PC-9 (cell line): ENCODE measurements at regions not wholly inside any gene's neighbourhood (a gene's known extent, or its start where the extent isn't known, plus 50 kb on each side); places are given as distances from the start of the nearest gene placed in this dataset.

Experiments used
- BruUV-seq: library from RNA; stranded (reverse); fragments of 400-500 nt; replicated peaks from 2 replicates; lab custom pipeline; 2021; lab: Mats Ljungman, UMichigan
- CTCF ChIA-PET: fragments of 300-600 bp; sonication (Branson Sonifier 250); formaldehyde crosslinking; loops from one replicate; lab custom pipeline; 2022; ENCODE audit warnings: antibody characterized with exemption; lab: Charles Lee
- POLR2A ChIA-PET: fragments of 300-600 bp; sonication (Branson Sonifier 250); formaldehyde crosslinking; loops from one replicate; lab custom pipeline; 2022; ENCODE audit warnings: antibody characterized with exemption; ENCODE audit not compliant: unreplicated experiment; lab: Charles Lee
- DNase-seq, 2 experiments: peaks; one replicate each; pipeline versions ENCODE4 v3.0.0 to v3.0.0-alpha.2; 2015 to 2022; ENCODE audit warnings: mixed read lengths in 1 of 2
- H2AFZ ChIP-seq: fragments of 200-600 bp; sonication (generic); 2 replicates; pipeline ENCODE4 v1.8.1; 2017; ENCODE audit warnings: antibody characterized with exemption
- H3F3A ChIP-seq: fragments of 200-600 bp; sonication (generic); 2 replicates; pipeline ENCODE4 v1.8.1; 2017; ENCODE audit warnings: antibody characterized with exemption, mild to moderate bottlenecking, low read depth; ENCODE audit not compliant: insufficient read depth
- H3K27ac ChIP-seq: fragments of 200-600 bp; sonication (generic); 2 replicates; pipeline ENCODE4 v1.6.1; 2016; ENCODE audit warnings: mixed run types
- H3K27me3 ChIP-seq: fragments of 200-600 bp; sonication (generic); 2 replicates; pipeline ENCODE4 v1.6.1; 2016; ENCODE audit warnings: low read depth, mixed run types; ENCODE audit not compliant: insufficient read depth
- H3K36me3 ChIP-seq: fragments of 200-600 bp; sonication (generic); 2 replicates; pipeline ENCODE4 v1.6.1; 2016; ENCODE audit warnings: low read depth, mixed run types
- H3K4me1 ChIP-seq: fragments of 200-600 bp; sonication (generic); replicated peaks from 2 replicates; pipeline ENCODE4 v1.6.1; 2016; ENCODE audit warnings: mixed run types; ENCODE audit not compliant: insufficient read depth
- H3K4me2 ChIP-seq: fragments of 200-600 bp; sonication (generic); 2 replicates; pipeline ENCODE4 v1.6.1; 2017; ENCODE audit warnings: mixed run types
- H3K4me3 ChIP-seq: fragments of 200-600 bp; sonication (generic); 2 replicates; pipeline ENCODE4 v1.6.1; 2016; ENCODE audit warnings: mixed run types
- H3K79me2 ChIP-seq: fragments of 200-600 bp; sonication (generic); 2 replicates; pipeline ENCODE4 v1.6.1; 2017; ENCODE audit warnings: low read depth, mixed run types
- H3K9me2 ChIP-seq: fragments of 200-600 bp; sonication (generic); 2 replicates; pipeline ENCODE4 v1.8.1; 2017; ENCODE audit warnings: mild to moderate bottlenecking; ENCODE audit not compliant: insufficient read depth
- H3K9me3 ChIP-seq: fragments of 200-600 bp; sonication (generic); 2 replicates; pipeline ENCODE4 v1.8.1; 2016; ENCODE audit warnings: low read depth; ENCODE audit not compliant: insufficient read depth
- H4K20me1 ChIP-seq: fragments of 200-600 bp; sonication (generic); 2 replicates; pipeline ENCODE4 v1.8.1; 2017; ENCODE audit not compliant: insufficient read depth
- CTCF ChIP-seq: fragments of 200-600 bp; sonication (generic); conservative IDR thresholded peaks from 2 replicates; pipeline ENCODE4 v1.6.1; 2017; ENCODE audit warnings: mixed run types, antibody characterized with exemption, mild to moderate bottlenecking, moderate library complexity
- EZH2 ChIP-seq: fragments of 200-600 bp; sonication (generic); IDR thresholded peaks from 2 replicates; pipeline ENCODE4 v1.8.0; 2017; ENCODE audit warnings: antibody characterized with exemption, low read depth
- intact Hi-C: fragments of 100-400 bp; cut with micrococcal nuclease; formaldehyde crosslinking; loops from one replicate; pipeline ENCODE4 v1.10.0; 2022; ENCODE audit not compliant: unreplicated experiment

- Histone ChIP-seq H3K9me2 (no peaks in the 10 kb centered on the region), H3K36me3 (no peaks in the 10 kb centered on the region), H3K27me3 (no peaks in the 10 kb centered on the region), H2AFZ (no peak overlapping the region), H3K4me2 (no peak overlapping the region), H3K27ac (no peak overlapping the region), H3K9me3 (no peaks in the 10 kb centered on the region), H3K4me3 (no peak overlapping the region), H3K4me1 (no peaks in the 10 kb centered on the region), H3F3A (no peaks in the 10 kb centered on the region), H4K20me1 (no peaks in the 10 kb centered on the region), H3K79me2 (no peaks in the 10 kb centered on the region)
- DNase-seq: no peak
- BruUV-seq: no TSS peak
- POLR2A ChIA-PET: no interaction called here
- CTCF ChIA-PET: interaction anchor here (1.1 kb wide), 1 partner anchor 18 kb away, joined by 4 read pairs; no protein-coding TSS in a partner anchor
- no peak for TF ChIP-seq CTCF
- no peak for TF ChIP-seq EZH2
- intact Hi-C loops: no loop called here
Observed at GRCh38 chr7:106524690-106525059, 136.3 kb downstream of the CCDC71L start.

GRCh38 chr7:106523482-106523881 is 137.5 kb downstream of the CCDC71L start:
- Histone ChIP-seq H3K36me3 (no peaks in the 10 kb centered on the region), H3K9me2 (no peaks in the 10 kb centered on the region), H3K4me2 (no peak overlapping the region), H3F3A (no peaks in the 10 kb centered on the region), H3K4me3 (no peak overlapping the region), H3K9me3 (no peaks in the 10 kb centered on the region), H3K27me3 (no peaks in the 10 kb centered on the region), H2AFZ (no peak overlapping the region), H3K4me1 (no peaks in the 10 kb centered on the region), H4K20me1 (no peaks in the 10 kb centered on the region), H3K27ac (no peak overlapping the region), H3K79me2 (no peaks in the 10 kb centered on the region)
- no peak for TF ChIP-seq CTCF
- no peak for TF ChIP-seq EZH2
- BruUV-seq: no TSS peak
- ChIA-PET POLR2A (no interaction called here), CTCF (no interaction called here)
- DNase-seq: no peak
- intact Hi-C loops: no loop called here

GRCh38 chr7:106522696-106523095 is 138.3 kb downstream of the CCDC71L start:
- Histone ChIP-seq H3F3A (no peaks in the 10 kb centered on the region), H3K9me2 (no peaks in the 10 kb centered on the region), H4K20me1 (no peaks in the 10 kb centered on the region), H3K4me2 (no peak overlapping the region), H3K36me3 (no peaks in the 10 kb centered on the region), H3K79me2 (no peaks in the 10 kb centered on the region), H3K4me3 (no peak overlapping the region), H3K9me3 (no peaks in the 10 kb centered on the region), H3K27me3 (no peaks in the 10 kb centered on the region), H2AFZ (no peak overlapping the region), H3K27ac (no peak overlapping the region), H3K4me1 (no peaks in the 10 kb centered on the region)
- ChIA-PET POLR2A (no interaction called here), CTCF (no interaction called here)
- DNase-seq: no peak
- intact Hi-C loops: no loop called here
- no TSS peak for BruUV-seq
- TF ChIP-seq EZH2: no peak
- no peak for TF ChIP-seq CTCF
